IPS-18c (cell line): ENCODE measurements at regions not wholly inside any gene's neighbourhood (a gene's known extent, or its start where the extent isn't known, plus 50 kb on each side); places are given as distances from the start of the nearest gene placed in this dataset.
"Not testable (repeated sequence)": the region's sequence is repeated elsewhere in the genome, so short reads cannot be mapped to it uniquely, and the experiment has no call there.

Experiments
- H3K4me3 ChIP-seq: 2 replicates; pipeline ENCODE4 v1.7.0; 2013; ENCODE audit warnings: low read depth, mild to moderate bottlenecking, low read length, moderate library complexity; ENCODE audit not compliant: insufficient read depth
- H3K9me3 ChIP-seq: one replicate; pipeline ENCODE4 v1.6.1; 2013; ENCODE audit warnings: mild to moderate bottlenecking, low read length, moderate library complexity; ENCODE audit not compliant: control insufficient read depth, insufficient read depth

DNA sequence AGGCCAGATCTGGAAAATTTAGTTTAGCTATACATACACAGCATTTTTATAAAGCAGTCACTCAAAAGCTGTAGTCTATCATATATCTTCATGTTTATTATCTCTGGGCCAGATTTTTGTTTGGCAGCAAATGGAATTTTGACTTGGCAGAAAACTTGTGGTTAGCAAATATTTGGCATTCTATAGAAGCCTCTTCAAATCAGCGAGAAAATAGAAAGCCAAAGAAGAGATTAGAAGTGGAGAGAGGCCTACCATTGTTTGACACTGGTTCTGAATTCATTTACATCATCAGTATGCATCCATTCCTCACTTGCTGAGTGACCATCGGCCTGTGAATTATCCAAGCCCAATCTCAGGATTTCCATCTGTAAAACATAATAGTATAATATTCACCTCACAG lies 1077.6 kb downstream of the GALC start:
- H3K9me3 ChIP-seq = no peaks in the 10 kb centered on the region
- H3K4me3 ChIP-seq = no peak overlapping the region

DNA sequence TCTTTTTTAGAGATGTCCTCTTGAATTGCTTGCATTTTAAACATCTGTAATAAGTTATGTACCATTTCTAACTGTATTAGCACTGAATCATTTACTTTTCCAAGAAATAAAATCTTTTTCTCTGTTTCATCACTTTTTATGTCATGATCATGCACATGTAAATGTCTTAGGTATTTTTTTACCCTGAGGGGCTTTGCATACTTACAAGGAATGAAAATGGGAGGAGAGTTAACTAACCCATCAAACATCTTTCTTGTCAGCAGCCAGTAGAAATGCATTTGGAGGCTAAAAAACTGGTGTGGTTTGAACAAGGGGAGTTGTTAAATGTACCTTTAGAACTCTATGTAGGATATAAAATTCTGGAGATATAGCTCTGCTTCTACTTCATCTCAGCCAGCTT lies 1080.3 kb downstream of the GALC start:
- Histone ChIP-seq H3K4me3 (no peak overlapping the region), H3K9me3 (no peaks in the 10 kb centered on the region)

- H3K9me3 ChIP-seq = no peaks in the 10 kb centered on the region
- no peak overlapping the region for H3K4me3 ChIP-seq
Measured at GRCh38 chr14:86911486-86911885, 1081.5 kb downstream of the GALC start.

GRCh38 chr14:86905386-86905926 lies 1087.5 kb downstream of the GALC start:
- H3K9me3 ChIP-seq, H3K4me3 ChIP-seq: not testable (repeated sequence)

DNA sequence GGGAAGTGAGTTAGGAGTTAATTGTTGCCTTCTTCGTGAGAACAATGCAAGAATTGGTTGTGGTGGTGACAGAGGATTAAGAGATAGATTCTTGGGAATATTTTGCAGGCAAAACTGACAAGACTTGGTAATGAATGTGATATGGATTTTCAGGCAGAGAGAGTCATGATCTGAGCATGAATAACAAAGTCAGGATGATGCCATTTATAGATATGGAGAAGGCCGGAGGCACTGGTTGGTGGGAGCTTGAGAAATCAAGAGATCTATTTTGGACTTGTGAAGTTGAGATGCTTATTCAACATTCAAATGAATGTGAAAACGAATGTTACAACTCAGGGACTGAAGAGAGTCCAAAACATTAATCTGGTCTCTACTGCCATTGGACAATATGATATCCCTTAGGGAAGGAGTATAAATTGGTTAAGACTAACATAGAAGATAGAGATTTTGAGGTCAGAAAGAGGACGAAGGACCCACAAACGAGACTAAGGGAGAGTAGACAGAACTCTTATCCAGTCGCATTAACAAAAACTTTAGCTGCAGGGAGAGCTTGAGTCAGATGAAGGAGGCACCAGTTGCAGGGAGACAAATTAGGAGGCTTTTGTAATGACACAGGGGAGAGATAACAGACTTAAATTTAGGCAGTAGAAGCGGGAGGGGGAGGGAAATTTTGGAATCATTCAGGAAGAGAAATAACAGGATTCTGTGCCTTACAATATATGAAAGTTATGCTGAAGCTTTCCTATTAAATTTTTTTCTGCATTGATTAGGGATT lies 1090.6 kb downstream of the GALC start:
- H3K9me3 ChIP-seq = peaks cover 2% of the 10 kb centered on the region
- H3K4me3 ChIP-seq = no peak overlapping the region

DNA sequence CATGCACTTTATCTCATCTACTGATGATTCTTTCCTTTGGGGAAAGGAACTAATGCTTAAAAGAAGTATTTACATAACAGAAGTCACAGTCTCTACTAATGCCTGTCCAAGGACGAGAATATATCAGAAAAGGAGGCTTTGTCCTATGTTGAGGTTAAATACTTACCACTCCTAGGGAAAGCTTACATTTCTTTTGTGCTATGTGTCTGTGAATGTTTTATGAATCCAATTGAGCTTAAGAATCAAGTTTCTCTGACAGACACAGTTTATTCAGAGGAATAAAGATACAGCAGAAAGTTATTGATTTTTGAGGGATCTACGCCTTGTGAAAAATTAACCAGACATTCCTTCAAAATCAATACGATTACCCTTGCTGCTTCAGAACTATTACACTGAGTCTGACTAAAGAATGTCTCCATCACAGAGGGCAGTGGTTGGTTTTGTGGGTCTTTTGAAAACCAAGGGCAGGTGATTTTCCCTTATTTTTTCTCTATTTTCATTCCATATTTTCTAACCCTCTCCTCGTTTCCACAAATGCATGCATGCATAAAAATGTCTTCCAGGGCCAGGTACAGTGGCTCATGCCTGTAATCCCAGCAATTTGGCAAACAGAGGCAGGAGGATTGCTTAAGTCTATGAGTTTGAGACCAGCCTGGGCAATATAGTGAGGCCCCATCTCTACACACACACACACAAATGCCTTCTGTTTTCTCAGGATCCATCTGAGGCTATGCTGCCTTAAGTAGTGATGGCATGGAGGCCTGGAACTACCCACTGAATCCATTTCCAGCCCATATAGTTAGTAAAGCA lies 1095.1 kb downstream of the GALC start:
- H3K4me3 ChIP-seq = no peak overlapping the region
- H3K9me3 ChIP-seq = no peaks in the 10 kb centered on the region

DNA sequence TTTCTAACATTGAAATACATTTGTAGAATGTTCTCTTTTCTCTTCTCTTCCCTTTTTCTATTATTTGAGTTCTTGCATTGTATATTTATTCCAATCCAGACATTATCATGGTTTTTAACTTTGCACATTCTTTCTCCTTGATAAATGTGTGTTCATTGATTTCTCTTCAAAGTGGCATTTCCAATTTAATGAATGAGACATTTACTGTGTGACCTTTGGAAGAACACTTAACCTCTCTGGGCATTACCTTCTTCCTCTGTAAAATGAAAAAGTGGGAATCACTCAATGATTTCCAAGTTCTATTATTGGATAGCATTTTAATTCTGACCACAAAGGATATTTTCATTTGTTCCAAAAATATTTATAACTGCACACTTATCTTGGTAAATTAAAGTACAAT lies 1095.8 kb downstream of the GALC start:
- Histone ChIP-seq H3K4me3 (no peak overlapping the region), H3K9me3 (no peaks in the 10 kb centered on the region)

DNA sequence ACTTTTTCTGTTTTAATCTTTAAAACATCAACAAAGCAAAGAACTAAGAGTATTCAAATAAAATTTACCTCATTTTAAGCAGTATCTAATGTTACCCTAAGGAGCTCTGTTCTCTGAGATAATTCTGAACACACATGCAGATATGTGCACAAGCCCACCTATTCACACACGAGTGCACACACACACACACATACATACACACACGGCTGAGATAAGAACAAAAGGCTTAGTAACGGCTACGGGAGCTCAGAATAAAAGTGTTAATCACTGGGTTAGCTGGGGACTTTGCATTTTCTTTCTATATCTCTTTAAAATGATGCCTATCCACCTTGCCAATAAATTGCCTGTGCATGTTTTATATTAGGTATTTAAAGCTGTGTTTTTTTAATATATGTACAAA lies 1096.3 kb downstream of the GALC start:
- H3K4me3 ChIP-seq = no peak overlapping the region
- H3K9me3 ChIP-seq = no peaks in the 10 kb centered on the region

DNA sequence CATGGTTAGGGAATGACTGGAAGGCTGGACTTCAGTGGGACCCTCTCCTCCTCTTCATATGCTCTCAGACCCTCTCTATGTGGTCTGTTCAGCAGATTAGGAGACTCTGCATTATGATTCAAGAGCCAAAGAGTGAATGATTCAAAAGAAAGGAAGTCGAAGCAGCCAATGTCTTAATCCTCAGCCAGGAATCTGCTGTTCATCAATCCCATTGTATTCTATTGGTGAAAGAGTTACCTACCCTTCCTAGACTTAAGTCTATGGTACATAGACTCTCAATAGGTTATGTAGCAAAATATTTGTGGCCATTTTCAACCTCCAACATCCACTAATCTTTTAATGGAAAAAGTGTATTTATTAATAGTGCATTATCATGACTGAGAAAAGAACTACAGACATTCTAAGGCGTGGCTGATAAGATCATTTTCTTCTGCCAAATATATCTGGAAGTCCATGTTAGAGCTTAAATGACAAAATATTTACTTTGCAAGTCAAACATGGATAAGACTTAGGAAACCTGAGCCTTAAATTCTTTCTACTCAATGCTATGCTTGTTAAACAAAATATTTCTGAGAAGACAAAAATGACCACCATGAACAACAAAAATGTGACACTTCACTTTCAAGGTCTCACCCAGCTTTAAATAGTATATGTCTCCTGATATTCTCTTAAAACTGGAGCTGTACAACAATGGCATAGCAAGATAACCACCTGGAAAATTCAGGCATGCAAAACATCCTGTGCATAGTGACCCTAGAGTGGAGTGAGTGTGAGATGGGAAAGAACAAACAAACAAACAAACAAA lies 1100.6 kb downstream of the GALC start:
- H3K4me3 ChIP-seq = no peak overlapping the region
- H3K9me3 ChIP-seq = no peaks in the 10 kb centered on the region

DNA sequence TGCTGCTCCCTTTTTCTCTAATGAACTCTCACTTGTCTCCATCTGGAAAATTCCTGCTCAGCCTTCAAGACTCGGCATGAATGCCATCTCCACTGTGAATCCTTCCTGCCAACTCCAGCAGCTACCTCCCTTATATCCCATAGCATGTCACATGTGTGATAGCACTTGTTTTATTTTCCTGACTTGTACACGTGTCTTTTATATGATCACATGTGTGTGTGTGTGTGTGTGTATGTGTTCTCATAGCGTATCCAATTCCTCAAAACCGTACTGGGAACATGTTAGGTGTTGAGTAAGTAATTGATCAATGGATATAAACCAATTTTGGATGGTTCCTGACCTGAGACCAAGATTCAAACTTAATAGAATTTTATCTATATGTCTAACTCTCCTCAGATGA lies 1107.7 kb downstream of the GALC start:
- H3K9me3 ChIP-seq = no peaks in the 10 kb centered on the region
- no peak overlapping the region for H3K4me3 ChIP-seq

DNA sequence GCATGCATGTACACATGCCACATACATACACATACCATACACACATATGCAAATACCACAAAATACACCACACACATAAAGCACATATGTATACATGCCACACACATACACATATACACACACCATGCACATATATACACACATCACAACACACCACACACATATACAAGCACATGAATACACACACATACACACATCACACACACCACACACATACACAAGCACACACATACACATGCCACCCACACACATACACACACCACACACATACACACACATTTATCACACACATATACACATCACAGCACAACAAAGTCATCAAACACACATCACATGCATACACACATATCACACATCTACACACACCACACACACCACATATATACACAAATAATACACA lies 1108.5 kb downstream of the GALC start:
- no peaks in the 10 kb centered on the region for H3K9me3 ChIP-seq
- no peak overlapping the region for H3K4me3 ChIP-seq

GRCh38 chr14:86882818-86883217 lies 1110.2 kb downstream of the GALC start:
- Histone ChIP-seq H3K9me3 (no peaks in the 10 kb centered on the region), H3K4me3 (no peak overlapping the region)

GRCh38 chr14:86865934-86866333 lies 1127.0 kb downstream of the GALC start:
- H3K4me3 ChIP-seq = no peak overlapping the region
- no peaks in the 10 kb centered on the region for H3K9me3 ChIP-seq

DNA sequence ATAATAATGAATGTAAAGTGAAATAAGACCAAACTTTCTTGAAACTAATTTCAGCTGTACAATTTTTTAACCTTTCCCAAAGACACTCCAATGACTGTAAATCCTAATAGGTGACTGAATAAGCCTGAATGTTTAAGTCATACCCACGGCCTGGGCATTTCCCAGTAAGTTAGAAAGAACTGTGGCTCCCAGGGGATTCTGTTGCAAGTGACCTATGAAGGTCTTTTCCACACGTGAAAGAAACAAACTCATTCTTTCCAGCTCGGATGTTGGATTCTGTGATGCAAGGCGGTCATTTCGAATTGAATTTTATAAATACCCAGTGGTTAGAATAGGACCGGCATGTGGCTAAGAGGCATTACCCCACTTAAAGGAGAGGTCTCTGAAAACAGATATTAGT lies 1134.4 kb downstream of the GALC start:
- H3K9me3 ChIP-seq = no peaks in the 10 kb centered on the region
- H3K4me3 ChIP-seq = no peak overlapping the region

GRCh38 chr14:86858031-86858430 lies 1135.0 kb downstream of the GALC start:
- no peak overlapping the region for H3K4me3 ChIP-seq

GRCh38 chr14:86852530-86852929 lies 1140.5 kb downstream of the GALC start:
- no peak overlapping the region for H3K4me3 ChIP-seq
- H3K9me3 ChIP-seq = no peaks in the 10 kb centered on the region

More at GRCh38 chr14:86858031-86858430, 1135.0 kb downstream of the GALC start:
- no peaks in the 10 kb centered on the region for H3K9me3 ChIP-seq

- Histone ChIP-seq H3K9me3 (no peaks in the 10 kb centered on the region), H3K4me3 (no peak overlapping the region)
Measured at GRCh38 chr14:86847140-86847539, 1145.8 kb downstream of the GALC start.
